ENCODE measurements at regions not wholly inside any gene's neighbourhood (a gene's known extent, or its start where the extent isn't known, plus 50 kb on each side); places are given as distances from the start of the nearest gene placed in this dataset.

GRCh38 chr2:64287202-64287740 is 143.1 kb upstream of the PELI1 start:
- DNase-seq, result peak; percentile 12

GRCh38 chr2:64288321-64289193 is 144.3 kb upstream of the PELI1 start:
- peak; percentile 67 for DNase-seq

DNA sequence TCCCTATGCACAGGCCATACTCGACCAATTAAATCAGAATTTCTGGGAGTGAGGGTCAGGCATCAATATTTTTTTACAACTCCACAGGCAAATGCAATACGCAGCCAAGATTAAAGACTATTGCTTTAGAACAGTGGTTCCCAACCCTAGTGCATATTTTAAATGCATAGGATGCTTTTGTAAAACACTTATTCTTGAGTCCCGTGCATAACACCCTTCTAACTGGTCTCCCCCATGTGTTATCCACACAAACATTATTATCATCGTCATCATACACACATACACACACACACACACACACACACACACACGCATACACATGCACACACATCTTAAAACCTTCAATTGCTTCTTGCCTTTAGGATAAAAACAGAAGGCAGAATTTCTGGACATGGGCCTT is 145.0 kb upstream of the PELI1 start:
- DNase-seq, result no peak

- DNase-seq, result no peak
These were observed 145.5 kb upstream of the PELI1 start for GRCh38 chr2:64289737-64290136.

- no peak for DNase-seq
These were observed 147.0 kb upstream of the PELI1 start for GRCh38 chr2:64291181-64291580.

DNA sequence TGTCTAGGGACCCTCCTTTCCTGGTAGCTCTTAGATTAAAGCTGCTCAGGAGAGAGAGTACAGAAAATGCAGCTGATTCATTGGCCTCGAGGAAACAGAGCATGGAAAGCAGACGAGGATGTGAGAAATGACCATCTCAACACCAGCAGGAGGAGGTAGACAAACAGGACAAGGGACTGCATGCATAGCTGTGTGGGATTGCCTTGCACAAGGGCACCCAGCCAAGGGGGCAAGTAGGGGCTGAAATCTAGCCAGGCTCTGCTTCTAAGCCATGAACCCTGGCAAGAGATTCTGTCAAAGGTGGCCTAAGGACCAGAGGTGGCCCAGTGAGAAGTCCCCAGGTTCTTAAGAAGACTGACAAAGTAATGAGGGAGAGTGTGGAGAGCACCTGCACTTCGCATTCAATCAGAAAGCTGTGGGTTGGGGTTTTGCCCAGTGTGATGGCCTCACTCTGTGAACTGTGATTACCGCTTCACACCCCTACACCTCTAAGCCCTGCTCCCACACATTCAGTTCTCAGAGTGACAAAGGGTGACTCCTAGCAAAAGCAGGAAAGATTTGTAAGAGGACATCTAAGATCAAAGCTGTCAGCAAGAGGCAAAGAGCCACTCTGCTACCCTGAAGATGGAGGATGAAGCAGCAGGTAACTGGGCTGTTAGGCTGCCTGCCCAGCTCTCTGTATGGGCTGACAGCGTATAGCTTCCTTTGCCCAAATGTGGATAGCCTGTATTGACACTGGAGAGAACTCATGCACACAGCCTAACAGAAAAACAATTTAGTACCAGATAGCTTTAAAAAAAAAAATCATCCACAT is 151.3 kb upstream of the PELI1 start:
- no peak for DNase-seq

DNA sequence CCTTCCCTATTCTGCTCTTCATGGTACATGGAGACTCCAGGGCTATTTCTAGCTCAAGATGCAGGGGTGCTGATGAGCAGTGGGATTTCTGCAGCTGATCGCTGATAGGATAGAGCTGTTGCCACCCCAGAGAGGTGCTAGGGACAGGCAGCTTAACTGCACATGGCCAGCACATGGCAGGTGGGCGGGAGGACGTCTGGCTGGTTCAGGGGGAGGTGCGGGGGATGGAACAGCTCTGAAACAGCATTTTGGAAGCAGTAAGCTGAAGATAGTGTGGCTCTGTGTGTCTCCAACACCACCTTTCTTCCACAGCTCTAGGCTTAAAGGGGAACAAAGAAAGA is 151.9 kb upstream of the PELI1 start:
- peak; percentile 59 for DNase-seq

DNA sequence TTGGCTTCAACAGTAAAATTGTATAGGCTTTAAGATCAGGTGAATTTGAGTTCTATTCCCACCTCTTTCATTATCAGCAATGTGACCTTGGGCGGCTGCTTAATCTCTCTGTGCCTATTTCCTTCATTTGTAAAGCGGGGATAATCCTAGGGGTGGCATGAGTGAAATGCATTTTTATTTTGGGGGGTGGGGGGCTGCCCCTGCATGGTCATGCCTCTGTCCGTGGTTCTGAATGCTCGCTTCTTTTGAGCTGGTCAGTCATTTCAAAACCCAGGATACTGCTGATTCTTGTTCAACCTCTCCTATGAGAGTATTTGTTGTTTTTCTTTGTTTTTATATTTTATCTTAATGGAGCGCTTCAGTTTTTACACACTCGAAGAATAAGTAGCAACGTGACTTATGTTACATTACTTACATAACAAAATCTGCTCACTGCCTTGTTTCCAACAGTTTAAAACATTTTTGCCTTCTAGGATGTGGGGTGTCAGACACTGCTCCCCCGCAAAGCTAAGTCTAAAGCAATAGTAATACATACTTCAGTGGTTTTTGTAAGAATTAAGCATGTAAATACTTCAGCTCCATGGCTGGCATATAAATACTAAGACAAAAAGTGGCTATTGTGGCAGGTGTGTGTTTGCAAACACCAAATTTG is 152.6 kb upstream of the PELI1 start:
- DNase-seq, result no peak

GRCh38 chr2:64298161-64298560 is 153.9 kb upstream of the PELI1 start:
- no peak for DNase-seq

DNA sequence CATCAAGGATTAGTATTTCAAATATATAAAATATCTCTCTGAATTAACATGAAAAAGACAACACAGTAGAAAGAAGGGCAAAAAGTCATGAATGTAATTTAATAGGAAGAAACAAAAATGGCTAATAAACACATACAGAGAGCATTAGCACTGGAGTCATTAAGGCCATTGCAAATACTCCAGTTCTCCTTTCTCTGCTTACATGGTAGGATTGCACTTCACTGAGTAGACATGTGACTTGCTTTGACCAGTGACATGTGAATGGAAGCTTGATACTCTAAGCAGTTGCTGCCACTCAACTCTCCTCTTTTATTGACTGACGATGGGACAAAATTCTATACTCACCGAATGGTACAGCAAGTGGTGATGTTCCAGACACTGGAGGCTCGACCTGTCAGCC is 153.9 kb upstream of the LGALSL start:
- DNase-seq, result no peak

- DNase-seq, result no peak
These were observed 150.7 kb upstream of the LGALSL start for GRCh38 chr2:64303250-64303649.

DNA sequence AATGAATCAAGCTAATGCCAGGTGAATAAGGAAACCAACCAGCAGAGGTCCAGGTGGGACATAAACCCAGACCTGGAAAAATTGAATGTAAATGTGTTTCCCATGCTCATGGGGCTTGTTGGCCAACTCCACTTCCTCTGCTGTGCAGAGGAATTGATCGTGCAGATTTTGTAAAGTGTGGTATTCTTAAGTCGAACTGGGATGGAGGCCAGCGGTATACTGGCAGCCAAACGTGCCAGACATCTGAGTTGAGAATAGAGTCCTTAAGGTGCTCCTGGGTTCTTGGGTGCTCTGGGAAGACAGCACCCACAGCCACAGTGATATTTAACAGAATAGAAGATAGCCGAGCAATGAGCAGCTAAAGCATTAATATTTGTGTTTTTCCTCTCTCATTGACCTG is 146.5 kb upstream of the LGALSL start:
- DNase-seq, result no peak

GRCh38 chr2:64311191-64311910 is 142.6 kb upstream of the LGALSL start:
- DNase-seq, result no peak

DNA sequence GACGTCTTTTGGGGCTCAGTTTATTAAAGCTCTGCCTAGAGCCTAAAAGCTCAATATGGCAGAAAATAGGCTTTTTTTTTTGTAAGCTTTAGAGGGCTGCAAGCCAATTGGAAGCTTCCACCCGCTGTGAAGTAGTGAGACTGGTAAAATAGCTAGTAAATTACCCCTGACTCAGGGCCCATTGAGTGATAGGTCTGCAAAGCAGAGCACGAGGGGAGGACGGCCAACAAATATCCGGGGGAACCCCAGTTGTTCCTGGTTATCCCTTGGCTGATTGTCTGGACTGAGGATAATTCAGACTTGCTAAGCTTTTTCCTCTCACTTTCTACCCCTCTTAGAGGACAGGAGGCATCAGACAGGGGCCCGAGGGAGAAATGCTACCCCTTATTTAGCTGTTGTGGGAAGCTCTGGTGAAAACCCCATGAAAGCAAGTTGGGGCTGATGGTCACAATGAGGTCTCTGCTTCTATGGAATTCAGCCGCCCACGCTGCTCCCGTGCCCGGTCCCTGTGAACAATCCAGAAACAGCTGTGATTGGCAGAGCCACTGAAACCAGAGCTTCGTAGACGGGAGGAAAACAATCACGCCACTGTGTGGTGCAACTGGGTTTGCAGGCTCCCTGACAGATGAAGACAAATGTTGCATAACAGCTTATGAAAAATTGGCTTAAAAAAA is 141.9 kb upstream of the LGALSL start:
- peak; percentile 20 for DNase-seq

DNA sequence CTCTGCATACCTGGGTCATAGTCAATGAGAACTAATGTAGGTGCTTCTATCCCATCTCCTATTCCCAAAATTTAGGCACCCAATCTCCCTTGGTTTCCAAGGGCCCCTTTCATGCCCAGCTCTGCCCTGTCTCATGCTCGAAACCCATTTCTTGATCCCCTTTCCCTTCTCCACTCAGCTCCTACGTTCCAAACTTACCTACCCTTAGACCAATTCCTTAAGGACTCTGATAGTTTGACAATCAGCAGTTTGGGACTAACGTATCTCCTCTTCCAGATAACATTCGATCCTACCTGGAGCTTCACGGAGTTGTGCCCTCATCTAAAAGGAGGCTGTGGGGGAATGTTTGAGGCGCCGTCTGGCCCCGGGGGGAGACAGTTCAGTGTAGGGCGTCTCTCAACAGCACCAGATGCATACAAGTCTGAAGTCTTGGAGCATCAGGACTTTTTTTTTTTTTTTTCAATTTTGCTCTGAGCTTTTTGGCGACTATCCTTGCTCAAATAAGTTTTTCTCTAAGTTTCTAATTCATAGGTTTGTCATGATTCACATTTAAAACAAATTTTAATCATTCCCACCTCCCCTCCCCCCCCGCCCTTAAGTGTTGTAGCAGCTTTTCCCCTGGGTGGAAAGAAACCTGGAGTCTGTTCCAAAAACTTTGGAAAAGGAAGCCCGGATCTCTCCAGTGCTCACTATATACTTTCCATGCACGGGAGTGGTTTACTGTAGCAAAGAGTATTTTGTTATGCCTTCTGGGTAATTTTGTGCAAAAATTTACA is 141.2 kb upstream of the LGALSL start:
- DNase-seq, result no peak

DNA sequence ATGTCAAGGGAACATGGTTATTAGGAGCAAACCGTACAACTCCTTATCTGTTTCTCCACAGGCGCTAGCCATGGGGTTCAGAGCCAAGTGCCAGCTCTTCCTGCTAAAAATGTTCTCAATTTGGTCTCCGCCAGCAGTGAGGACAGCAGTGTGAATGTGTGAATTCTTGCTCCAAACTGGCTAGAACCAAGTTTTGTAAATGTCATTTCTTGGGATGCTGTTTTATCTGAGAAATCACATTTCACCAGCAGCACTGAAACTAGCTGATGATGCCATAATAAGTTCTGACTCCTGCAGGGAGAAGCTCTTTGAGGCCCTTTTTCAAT is 140.6 kb upstream of the LGALSL start:
- no peak for DNase-seq

GRCh38 chr2:64315291-64315960 is 138.5 kb upstream of the LGALSL start:
- no peak for DNase-seq

GRCh38 chr2:64317707-64318475 is 136.1 kb upstream of the LGALSL start:
- no peak for DNase-seq

GRCh38 chr2:64318476-64318748 is 135.6 kb upstream of the LGALSL start:
- DNase-seq, result no peak

- DNase-seq, result peak; percentile 89
These were observed 134.1 kb upstream of the LGALSL start for GRCh38 chr2:64319896-64320295.
